Fibroblast of skin of right biceps (primary cell): ENCODE measurements at regions not wholly inside any gene's neighbourhood (a gene's known extent, or its start where the extent isn't known, plus 50 kb on each side); places are given as distances from the start of the nearest gene placed in this dataset.

Source experiments
- DNase-seq: peaks from one replicate; pipeline ENCODE4 v3.0.0-alpha.2; 2013

GRCh38 chr12:43169115-43169681 lies 382.8 kb downstream of the ADAMTS20 start:
- no peak for DNase-seq

DNA sequence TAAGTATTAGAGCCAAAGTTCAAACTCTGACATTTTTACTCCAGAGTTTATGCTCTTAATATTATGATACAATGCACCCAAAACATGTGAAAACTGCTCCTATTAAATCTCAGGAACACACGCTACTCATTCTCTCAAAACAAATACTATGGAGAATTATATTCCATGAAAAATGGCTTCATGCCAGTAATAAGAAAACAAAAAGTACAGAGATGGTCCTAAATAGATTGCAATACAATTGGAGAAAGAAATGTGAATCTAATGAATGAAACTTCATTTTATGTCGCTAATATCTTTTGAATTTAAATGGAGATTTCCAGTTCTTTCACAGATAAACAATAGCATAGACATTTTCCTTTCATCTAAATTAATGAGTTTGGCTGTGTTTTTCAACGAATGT lies 384.3 kb downstream of the ADAMTS20 start:
- DNase-seq, result no peak

GRCh38 chr12:43165351-43165750 lies 386.7 kb downstream of the ADAMTS20 start:
- DNase-seq, result no peak

DNA sequence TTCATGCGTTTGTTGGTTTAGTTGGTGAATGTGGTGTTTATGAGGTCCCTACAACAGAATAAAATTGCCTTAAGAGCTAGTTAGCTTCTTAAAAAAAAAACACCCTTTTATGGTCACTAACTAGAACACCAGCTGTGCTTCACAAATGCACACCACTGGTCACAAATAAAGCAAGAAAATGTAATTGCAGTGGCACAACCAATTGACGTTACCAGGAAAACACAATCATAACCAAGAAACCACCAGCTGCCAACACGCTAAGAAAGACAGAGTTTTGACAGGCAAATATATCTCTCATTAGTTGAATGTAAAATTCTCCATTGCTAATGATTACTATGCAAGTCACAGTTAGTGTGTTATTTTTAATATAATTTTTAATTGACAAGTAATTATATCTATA lies 389.9 kb downstream of the ADAMTS20 start:
- DNase-seq, result no peak

DNA sequence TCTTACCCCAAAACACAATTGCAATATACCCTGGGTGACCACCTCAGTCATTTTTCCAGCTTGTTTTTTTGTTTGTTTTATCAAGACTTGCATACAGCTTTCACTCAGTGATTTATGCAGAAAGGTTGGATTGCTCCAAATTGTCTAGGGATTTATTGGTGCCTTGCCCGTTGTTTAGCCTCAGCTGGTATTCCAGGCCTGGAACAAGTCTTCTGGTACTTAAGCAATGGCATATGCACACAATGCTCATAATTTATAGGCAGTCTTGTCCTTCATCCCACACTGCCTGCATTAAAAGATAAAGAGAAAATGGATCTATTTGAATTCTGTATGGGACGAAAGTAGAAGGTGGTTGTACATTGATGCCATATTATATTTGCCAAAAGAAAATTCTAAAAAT lies 392.5 kb downstream of the ADAMTS20 start:
- no peak for DNase-seq

DNA sequence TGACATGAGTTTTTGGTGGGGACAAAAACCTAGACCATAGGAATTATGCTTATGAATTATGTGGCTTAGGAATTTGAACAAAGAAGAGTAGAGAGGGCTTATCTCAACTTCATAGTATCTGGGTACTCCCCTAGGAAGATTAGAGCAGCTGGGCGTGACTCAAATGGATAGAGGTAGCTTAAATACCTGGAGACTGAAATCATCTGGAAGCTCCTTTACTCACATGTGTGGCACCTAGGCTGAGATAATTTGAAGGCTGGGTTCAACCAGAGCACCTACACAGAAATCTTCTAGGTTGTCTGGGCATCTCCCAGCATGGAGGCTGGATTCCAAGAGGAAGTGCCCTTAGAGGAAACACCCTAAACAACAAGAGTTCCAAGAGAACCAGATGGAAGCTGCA lies 393.9 kb downstream of the ADAMTS20 start:
- no peak for DNase-seq

GRCh38 chr12:43155376-43155775 lies 396.6 kb downstream of the ADAMTS20 start:
- no peak for DNase-seq

GRCh38 chr12:43154498-43155045 lies 397.4 kb downstream of the ADAMTS20 start:
- no peak for DNase-seq

DNA sequence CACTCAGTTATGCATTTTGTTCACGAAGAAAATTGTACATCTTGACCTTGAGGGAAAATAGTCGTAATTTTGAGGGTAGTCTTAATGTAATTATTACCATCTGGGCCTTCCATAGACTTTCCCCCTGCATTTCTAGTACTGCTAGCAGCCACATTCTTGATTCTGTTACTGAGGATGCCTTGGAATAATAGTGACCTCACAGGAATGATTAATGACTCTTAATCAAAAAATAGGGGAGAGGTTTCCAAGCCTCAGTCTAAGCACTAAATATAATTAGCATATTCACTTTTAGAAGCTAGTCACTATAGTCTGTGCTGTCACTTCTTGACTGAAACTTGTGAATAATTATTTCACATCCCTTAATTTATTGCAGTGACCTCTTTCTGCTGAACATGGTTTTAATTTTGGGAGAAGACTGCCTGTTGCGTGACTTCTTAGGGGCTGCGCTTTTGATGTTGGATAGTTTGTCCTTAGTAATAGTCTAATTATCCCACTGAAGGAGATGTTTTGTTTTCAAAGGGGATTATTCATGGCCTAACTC lies 400.5 kb downstream of the ADAMTS20 start:
- peak; percentile 81 for DNase-seq

- no peak for DNase-seq
Observed at GRCh38 chr12:43148691-43149090, 403.3 kb downstream of the ADAMTS20 start.

DNA sequence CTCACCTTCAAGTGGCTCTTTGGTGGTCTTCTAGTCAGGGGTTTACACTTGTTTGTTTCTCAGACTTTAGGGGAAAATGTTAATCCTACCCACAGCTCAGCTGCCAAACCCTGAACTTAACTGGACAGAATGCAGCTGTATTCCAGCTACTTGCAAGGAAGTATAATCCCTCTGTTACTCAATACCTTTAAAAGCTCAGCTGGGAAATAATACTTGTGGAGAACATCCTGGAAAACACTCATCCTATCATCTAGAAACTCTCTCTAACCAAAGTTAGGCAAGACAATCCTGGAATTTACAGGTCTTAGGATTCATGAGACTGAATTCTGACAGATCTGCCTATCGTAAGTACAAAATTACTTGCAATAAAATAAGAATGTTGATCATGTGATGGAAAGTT lies 404.1 kb downstream of the ADAMTS20 start:
- peak; percentile 3 for DNase-seq

GRCh38 chr12:43145481-43145880 lies 406.5 kb downstream of the ADAMTS20 start:
- peak; percentile 2 for DNase-seq

GRCh38 chr12:43143278-43143677 lies 408.7 kb downstream of the ADAMTS20 start:
- no peak for DNase-seq

- DNase-seq, result no peak
Observed at GRCh38 chr12:43132291-43132690, 419.7 kb downstream of the ADAMTS20 start.

DNA sequence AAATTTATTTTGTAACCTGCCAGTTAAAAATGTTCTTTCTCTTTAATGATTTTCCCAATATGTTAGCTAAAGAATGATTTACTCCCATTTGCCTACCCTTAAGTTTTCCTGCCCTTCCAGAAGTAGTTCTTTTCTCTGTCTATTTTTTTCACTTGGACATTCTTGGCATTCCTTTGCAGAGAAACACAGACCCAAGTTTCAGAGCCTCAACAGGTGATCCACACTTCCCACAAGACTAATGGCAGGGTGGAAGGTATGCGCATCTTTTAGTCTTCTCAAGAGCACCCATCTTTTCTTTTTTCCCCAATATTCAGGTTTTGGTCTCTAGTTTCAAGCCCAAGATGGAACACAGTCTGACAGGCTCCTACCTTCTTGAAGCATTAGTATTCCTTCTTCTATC lies 420.7 kb downstream of the ADAMTS20 start:
- peak; percentile 7 for DNase-seq

DNA sequence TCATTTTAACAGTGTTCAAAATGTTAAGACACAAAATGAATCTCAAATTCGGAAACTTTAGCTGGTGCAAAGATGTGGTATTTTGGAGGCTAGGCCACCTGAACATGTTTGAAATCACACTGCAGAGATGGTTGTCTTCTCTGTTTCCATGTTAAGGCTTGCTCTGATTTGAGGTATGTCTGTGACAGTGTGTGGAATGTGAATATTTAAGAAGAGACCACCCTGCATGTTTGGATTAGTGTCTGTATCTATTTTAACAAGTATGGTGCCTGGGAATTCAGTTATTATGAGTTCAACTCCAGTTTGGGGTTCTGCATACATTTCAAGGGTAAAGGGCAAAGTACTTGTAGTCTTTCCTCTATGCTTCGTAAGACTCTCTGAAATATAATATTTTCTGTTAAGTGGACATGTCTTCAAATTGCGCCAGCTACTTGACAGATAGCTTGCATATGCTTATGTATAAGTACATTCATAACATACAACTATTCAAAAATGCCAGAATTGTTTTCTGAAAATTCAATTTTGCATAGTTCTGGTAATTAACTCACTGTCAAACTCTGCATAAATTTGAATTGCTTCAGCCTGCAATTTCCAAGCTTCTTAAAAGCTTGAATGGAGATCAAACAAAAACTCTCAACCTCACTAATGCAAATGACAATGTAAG lies 424.0 kb downstream of the ADAMTS20 start:
- DNase-seq, result no peak

DNA sequence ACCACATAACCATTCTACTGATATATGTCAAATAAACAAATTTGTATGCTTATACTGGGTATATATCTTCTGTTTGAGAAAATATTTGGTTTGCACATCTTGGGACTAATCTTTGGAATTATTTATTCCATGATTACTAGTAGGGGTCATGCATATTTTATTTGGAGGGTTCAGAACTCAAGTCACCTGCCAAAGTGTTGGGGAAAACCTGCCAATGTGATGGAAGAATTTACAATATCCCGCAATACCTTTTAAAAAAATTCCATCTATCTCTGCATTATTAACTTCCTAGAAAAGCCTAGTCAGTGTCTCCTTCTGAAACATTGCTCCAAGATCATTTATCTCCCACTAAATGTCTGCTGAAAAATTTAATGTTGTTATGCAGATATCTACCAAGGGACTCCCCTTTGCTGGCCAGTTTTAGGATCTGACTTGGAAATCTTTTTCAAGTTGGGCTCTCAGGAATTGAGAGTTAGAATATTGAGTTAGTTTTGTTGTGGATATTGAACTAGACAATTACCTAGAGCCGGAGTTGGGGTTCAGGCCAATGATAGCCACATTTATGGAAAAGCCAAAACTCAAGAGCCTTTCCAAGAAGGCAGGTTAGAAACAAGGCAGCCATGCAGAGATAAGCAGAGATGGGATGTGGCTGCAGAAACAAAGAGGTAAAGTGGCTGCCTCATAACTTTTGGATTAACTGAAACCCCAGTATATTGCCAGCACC lies 425.2 kb downstream of the ADAMTS20 start:
- no peak for DNase-seq

DNA sequence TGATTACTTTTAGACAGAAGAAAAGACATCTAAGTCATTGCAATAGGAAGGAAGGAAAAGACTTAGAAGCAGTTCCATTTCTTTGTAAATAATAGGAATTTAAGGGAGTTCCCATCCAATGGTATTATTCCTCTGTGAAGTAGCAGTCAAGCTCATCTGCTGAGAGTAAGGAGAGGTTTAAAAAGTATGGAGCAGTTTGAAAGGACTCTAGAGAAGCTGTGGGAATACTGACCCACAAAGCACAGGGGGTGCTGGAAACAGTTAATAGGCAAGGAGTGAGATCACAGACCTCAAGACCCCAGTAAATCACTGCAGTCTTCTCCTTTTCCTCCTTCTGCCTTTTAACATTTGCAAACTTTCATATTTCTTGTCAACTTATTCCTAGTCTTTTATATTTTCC lies 428.5 kb downstream of the ADAMTS20 start:
- DNase-seq, result no peak

DNA sequence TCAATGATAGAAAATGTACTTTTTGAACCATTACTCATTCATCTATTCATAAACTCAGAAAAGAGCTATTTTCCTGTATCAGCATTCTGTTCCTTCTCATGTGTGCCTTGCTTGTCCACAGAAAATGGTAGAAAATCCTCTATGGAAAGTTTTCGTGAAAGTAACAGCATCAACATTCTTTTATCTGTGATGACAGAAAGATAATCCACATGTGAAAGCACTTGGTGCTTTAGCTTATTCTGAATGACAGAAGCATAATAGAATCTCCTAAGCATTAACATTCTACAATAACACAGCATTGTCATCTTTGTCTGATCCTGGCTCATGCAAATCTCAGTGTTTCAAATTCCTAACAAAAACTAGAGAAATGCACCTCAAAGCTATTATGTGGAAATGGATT lies 431.9 kb downstream of the ADAMTS20 start:
- no peak for DNase-seq

DNA sequence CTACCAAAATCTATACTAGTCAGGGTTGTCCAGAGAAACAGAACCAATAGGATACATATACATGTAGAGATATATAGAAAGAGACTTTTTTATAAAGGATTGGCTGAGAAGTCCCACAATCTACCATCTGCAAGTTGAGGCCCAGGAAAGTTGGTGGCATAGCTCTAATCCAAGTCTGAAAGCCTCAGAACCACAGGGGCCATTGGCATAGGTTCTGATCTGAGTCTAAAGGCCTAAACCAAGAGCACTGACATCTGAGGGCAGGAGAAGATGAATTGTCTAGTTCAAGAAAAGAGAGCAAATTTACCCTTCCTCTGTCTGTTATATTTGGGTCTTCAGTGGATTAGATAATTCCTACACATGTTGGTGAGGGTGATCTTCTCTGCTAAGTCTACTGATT lies 433.1 kb downstream of the ADAMTS20 start:
- no peak for DNase-seq

- DNase-seq, result no peak
Observed at GRCh38 chr12:43118234-43118633, 433.8 kb downstream of the ADAMTS20 start.

DNA sequence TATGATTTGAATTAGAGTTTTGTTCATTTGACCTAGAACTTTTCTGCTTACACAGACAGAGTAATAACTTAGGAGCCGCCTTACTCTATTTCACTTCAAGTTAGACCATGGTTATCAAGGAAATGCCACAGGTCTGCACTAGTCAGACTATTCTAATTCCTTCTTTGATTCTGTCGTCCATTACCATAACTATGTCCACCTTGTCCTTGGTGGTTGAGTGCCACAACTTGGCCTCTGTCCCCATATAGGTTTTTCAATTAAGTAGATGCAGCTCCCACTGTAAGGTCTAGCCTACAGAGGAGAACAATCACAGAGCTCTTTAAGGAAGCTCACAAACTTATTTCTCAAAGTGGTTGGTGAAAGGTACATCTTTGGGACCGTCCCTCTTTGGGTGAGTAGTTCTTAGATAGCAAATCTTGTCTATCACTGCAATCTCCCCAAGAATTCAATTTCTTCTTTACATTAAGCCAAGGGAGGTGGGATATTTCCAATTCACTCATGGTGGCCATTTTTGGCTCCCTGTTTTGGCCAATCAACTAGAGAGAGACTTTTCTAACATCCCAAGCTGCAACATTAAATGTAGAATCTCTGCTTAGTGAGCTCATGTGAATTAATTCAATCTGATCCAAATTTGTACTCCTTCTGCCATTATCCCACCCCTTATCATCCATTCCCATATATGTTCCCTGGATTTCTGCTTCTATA lies 434.6 kb downstream of the ADAMTS20 start:
- DNase-seq, result no peak
